Lower leg skin (tissue), 3 donors: ENCODE measurements at regions not wholly inside any gene's neighbourhood (a gene's known extent, or its start where the extent isn't known, plus 50 kb on each side); places are given as distances from the start of the nearest gene placed in this dataset.
"Not testable (repeated sequence)": the region's sequence is repeated elsewhere in the genome, so short reads cannot be mapped to it uniquely, and the experiment has no call there.

Experiments used
- DNase-seq, 2 donors: peaks; one replicate each; pipeline ENCODE4 v3.0.0-alpha.2; 2019; ENCODE audit warnings: low spot score in 2 of 2
- H3K4me3 ChIP-seq: fragments of 200-600 bp; sonication (generic); 2 replicates; pipeline ENCODE4 v1.5.1; 2017; ENCODE audit warnings: mild to moderate bottlenecking, low read depth; ENCODE audit not compliant: poor library complexity, severe bottlenecking
- WGBS, 2 donors: methylation state at CpG; one replicate each; pipeline ENCODE4 v1.1.5; 2018; 5-methylcytosine and 5-hydroxymethylcytosine counted together
- intact Hi-C: fragments of 100-400 bp; cut with DNase I; formaldehyde crosslinking; loops from one replicate; pipeline ENCODE4 v1.15.0; 2023; ENCODE audit warnings: low total_unique reads

DNA sequence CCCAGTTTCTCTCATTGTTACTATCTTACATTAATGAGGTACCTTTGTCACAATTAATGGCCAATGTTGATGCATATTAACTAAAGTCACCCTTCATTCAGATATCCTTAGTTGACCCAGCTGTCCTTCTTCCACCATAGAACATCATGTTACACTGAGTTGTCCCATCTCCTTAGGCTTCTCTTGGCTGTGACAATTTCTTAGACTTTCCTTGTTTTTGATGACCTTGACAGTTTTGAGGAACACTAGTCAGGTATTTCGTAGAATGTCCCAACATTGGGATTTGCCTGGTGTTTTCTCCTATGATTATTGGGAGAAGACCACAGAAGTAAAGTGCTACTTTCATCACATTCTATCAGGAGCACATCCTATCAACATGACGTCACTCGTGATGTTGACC lies 261.8 kb downstream of the BCL2L11 start:
- WGBS, 2 donors: 92 to 100% methylated on average over 2 to 3 of the region's 3 CpGs
- intact Hi-C loops, DNase-seq, H3K4me3 ChIP-seq: not testable (repeated sequence)

DNA sequence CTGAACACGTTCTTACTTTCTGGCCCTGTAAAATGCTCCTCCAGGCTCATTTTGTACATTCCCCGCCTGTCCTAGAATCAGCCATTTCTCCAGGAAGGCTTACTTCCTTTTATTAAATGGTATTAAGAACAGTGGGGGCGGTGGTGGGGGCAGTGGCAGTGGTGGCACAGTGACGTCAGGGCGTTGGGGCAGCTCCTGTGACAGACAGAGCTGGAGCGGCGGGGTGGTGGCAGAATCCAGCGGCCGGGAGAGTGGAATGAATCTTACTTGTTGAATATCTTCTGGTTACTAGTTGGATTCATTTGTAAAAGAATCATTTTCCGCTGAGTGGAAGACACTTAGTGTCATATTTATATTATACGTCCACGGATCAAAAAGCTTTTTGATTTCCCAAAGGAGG lies 262.6 kb downstream of the BCL2L11 start:
- DNase-seq, H3K4me3 ChIP-seq, intact Hi-C loops: not testable (repeated sequence)
- 92 to 93% methylated on average over 10 of the region's 12 CpGs for WGBS, 2 donors

DNA sequence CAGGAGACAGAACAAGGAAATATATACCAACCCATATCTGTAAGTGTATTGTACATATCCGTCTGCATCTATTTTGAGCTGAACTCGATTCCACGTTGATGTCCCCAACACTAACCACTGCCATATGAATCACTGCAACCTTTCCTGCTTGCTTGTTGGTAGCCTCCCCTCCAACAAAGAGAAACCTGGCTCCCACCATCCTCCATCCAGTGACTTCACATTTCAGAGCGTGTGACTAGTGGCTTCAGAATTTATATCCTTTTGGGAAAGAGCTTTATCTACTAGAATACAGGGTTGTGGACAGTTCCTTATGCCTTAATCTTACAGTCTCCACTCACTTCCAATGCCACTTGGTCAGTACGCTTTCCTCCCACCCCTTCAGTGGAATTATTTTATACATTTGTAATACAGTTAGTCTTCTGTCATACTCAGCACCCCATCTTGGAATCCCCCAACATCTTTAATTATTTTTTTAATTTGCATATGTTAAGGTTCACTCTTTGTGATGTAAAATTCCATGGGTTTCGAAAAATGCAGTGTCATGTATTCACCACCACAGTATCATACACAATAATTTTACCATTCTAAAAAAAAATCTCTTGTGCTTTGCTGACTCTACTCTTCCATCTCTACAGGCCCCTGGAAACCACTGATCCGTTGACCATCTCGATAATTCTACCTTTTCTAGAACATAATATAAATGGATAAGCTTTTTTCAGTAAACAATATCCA lies 264.7 kb downstream of the BCL2L11 start:
- intact Hi-C loops, H3K4me3 ChIP-seq, DNase-seq: not testable (repeated sequence)
- 92 to 98% methylated on average over 7 to 8 of the region's 8 CpGs for WGBS, 2 donors

DNA sequence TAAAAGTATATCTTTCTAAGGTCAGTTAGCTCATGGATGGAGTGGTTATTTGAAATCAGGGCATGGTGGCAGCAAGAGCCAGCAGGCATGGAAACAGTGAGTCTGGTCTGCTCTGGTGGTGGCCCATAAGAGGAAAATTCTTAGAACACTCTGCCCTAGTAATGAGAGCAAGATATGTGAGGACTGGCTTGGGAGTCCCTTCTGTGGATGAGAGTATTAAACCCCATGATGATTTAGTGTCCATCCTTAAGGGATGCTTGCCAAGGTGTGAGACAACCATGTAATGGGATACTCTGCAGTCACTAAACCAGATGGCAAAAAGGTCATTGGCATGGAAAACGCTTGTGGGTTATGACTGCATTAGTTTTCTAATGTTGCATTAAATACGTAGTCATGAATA lies 269.9 kb downstream of the BCL2L11 start:
- WGBS, 2 donors: 60% methylated on average over 1 of the region's 2 CpGs; no CpG with 5 or more reads in 1 of the 2 donors
- intact Hi-C loops, H3K4me3 ChIP-seq, DNase-seq: not testable (repeated sequence)

DNA sequence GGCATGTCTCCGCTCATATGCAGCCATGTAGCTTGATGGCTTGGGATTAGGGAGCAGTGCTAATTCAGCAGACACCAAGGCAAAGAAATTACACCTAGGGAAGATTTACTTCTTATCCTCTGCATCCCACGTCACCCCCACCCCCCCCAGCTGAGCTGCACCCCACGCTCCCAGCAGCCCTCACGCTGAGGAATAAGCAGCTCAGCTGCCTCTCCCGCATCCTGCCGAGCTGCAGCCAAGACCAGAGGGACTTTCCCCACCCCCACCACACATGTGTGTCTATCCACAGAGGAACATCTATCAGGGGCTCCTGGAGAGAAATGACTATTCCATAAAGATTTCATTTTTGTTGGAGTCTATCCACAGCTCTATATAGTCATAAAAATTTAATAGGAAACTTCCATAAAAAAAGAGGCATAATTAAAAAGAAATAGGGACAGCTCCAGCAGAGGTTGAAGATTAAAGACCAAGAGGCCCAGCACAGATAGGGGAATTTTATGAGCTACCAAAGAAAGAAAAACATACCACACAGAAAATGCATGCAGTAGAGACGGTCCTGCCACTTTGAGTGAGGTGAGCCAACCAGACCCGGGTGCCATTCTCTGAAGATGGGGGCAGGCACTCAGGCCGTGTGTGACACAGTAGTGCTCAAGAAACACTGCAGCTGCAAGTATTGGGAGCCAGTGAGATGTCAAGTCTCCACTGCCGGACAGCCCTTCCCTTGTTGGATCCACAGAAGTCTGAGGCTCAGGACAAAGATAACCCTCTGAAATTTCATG lies 274.8 kb downstream of the BCL2L11 start:
- DNase-seq, H3K4me3 ChIP-seq, intact Hi-C loops: not testable (repeated sequence)
- WGBS, 2 donors: 13 to 25% methylated on average over 7 to 8 of the region's 10 CpGs

DNA sequence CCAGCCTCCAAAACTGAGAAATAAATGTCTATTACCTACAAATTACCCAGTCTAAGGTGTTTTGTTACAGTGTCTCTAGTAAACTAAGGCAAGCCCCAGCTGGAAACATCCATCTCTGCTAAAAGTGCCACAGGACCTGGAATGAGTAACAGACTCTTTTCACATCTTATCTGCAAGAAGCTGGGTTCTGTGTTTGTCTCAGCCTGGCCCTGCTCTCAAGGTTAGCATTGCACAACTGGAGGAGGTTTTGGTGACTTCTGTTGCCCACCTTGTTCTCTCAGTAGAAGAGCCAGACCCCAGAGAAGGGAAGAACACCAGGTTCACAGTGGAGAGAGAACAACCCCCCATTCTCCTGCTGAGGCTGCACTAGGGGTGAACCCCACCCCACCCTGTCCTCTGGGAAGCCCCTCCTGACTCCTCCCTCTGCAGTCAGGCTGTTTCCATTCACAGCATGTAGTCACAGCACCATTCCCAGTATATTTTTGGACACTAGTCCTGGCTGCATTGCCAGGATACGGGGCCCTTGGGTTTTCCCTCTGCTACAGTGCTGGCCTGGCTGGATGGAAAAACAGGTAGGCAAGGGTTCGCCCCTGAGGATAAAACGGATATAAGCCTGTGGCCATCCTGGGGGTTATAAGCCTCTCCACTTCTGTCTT lies 280.0 kb downstream of the BCL2L11 start:
- WGBS, 2 donors: 52 to 68% methylated on average over 3 of the region's 3 CpGs
- intact Hi-C loops, H3K4me3 ChIP-seq: not testable (repeated sequence)

DNA sequence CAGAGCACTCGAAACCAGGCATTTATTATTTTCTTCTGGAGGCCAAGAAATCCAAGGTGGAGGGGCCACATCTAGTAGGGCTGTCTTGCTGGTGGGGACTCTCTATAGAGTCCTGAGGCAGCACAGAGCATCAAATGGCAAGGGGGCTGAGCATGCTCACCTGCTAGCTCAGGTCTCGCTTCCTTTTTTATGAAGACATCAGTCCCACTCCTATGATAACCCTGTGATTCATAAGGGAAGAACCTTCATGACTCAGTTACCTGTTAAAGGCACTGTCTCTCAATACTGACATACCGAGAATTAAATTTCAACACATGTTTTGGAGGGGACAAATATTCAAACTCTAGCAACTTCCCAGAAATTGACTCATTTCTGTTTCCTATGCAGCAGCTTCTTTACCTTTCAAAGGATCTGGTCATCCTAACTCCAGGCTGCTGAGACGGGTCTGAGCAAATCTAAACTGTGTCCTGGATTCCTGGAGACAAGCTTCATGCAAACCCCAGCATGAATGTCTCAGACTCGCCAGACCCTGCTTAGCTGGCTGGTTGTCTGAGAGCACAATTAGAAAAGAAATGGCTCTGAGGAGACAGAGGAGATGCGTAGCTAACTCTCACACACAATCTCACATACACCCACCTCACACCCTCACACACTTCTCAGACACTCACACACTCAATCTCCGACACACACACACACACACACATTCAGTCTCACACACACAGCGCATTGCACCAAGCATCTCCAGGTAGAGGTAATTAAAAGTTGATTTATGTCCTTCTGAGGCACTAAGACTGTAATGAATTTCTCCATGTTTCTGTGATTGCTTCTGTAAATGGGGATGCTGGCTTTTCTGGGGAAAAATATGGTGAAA lies 280.8 kb downstream of the BCL2L11 start:
- 82 to 97% methylated on average over 4 to 5 of the region's 8 CpGs for WGBS, 2 donors
- intact Hi-C loops, DNase-seq, H3K4me3 ChIP-seq: not testable (repeated sequence)

More for the DNA sequence above, 280.0 kb downstream of the BCL2L11 start:
- DNase-seq: not testable (repeated sequence)

DNA sequence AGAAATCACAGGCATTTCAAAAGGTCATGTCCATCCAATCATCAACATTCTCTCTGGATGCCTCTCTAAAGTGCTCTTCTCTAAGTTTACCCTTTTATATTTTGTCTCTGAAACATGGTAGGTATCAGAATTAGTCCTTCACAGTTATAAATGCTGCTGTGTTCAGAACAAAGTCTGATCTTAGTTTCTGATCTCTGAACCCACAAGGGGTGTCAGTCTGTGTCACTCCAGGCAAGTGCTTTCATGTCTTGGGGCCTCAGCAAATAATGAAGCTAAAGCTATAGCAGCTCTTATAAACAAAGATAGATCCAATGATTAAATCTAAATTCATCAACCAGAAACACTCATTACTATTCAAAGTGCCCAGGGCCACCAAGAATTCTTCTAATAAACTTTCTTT lies 281.7 kb downstream of the BCL2L11 start:
- H3K4me3 ChIP-seq, intact Hi-C loops, DNase-seq: not testable (repeated sequence)

DNA sequence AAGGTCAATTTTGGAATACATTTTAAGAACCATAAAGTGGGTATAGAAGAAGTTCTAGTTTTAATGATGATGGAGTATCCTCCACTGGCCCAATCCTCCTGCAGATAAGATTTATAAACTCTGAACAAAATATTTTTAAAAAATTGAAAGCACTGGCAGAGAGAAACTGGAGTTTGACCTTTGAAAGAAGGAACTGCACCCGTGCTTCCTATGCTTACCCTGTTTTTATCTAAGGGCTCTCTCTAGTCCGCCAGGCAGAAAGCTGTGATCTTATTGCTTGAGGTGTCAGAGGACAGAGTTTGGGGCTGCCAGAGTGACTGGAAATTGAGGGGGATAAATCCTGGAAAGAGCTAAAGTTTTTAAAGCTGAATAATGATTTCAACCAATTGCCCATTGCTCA lies 282.6 kb downstream of the BCL2L11 start:
- DNase-seq, H3K4me3 ChIP-seq, intact Hi-C loops: not testable (repeated sequence)
- WGBS, 2 donors: 85 to 93% methylated on average over 2 of the region's 2 CpGs

DNA sequence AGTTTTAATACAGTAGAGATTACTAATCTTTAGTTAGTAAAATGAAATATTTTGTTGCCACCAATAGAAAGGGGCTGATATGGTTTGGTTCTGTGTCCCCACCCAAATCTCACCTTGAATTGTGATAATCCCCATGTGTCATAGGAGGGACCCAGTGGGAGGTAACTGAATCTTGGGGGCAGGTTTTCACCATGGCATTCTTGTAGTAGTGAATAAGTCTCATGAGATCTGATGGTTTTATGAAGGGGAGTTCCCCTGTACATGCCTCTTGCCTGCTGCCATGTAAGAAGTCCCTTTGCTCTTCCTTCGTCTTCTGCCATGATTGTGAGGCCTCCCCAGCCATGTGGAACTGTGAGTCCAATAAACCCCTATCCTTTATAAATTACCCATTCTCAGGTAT lies 285.9 kb downstream of the BCL2L11 start:
- DNase-seq, H3K4me3 ChIP-seq, intact Hi-C loops: not testable (repeated sequence)
- no CpG with 5 or more reads among the region's 1 CpG for WGBS, 2 donors

DNA sequence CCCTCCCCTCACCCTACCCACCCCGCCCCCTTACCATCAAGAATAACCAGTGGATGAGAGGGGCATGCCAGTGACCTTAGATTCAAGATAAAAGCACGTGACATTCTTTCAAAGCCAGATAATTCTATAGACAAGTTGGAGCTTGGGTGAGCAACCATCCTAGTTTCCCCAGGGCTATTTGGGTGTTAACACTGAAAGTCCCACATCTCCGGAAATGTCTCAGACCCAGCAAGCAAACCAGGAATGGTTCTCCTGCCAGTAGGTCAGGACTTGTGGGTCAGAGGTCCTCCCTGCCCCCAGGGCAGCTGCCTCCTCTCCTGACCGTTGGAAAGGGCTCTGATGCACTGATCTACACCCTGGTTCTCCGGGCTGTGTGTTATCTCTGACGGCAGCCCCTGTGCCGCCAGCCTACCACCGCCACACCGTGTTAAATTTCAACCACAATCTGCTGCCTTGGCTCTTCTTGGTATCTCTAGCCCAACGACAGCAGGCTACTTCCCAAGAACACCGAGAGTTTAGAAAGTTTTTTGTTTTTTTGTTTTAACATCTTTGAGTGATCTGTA lies 287.0 kb downstream of the BCL2L11 start:
- intact Hi-C loops, DNase-seq, H3K4me3 ChIP-seq: not testable (repeated sequence)
- no CpG with 5 or more reads among the region's 11 CpGs for WGBS, 2 donors

DNA sequence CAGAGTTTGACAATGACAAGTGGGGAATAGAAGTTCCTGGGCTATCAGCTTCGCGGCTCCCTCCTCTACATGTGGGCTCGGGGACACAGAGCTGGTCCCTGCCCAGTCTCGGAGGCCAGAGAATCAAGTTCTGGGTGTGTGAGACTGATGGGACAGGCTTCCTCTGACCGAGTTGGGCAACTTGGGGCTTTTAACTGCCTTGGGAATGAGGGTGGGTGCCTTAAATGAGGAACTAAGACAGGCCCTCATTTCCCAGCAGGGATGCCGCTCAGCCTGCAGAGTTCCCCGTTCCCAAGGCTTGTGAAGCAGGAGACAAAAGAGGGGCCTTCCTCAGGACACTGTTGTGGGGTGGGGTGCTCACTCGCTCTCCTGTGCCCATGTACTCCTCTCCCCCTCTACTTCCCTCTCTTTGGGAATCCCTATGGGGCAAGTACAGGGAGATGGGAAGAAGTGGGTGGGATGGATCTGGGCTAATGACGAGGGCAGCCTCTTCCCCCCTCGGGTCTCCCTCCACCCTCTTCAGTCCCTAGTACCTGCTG lies 290.2 kb downstream of the BCL2L11 start:
- DNase-seq, intact Hi-C loops, H3K4me3 ChIP-seq: not testable (repeated sequence)
- 73 to 83% methylated on average over 1 to 2 of the region's 10 CpGs for WGBS, 2 donors

DNA sequence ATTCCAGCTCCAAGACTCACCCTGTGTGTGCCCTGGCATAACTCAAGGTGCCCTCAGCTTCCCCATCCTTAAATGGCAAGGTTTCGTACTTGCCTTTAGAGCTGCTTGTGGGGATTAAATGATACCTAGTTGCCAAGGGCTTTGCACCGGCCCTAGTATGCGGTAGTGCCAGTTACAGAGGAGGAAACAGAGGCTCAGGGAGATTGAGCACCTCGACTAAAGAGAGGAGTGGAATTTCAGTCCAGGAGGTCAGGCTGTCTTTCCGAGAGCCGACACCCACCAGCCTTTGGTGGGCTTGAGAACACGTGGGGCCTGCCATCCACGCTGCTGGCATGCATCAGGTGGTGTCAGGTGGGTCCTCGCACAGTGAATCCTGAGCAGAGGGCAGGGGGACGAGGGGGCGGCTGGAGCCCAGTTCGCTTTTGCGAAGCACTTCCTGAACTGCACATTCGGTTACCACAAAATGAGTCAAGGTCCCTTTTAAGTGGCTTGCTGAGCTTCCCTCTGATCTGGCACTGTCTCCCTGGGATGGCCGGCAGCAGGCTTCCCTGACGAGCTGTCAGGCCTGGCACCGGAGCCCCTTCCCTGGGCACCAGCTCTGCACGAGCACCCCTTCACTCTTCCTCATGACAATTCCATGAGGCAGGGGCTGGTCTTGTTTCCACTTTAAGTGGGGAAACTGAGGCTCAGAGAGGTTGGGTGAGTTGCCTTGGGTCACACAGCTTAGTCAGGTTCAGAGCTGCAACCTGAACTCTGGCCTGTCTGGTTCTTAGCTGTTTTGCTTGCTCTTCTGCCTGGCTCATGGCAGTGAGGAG lies 291.4 kb downstream of the BCL2L11 start:
- WGBS, 2 donors: 50 to 96% methylated on average over 2 to 3 of the region's 18 CpGs
- DNase-seq, H3K4me3 ChIP-seq, intact Hi-C loops: not testable (repeated sequence)
